ENCODE measurements at regions not wholly inside any gene's neighbourhood (a gene's known extent, or its start where the extent isn't known, plus 50 kb on each side); places are given as distances from the start of the nearest gene placed in this dataset.

DNA sequence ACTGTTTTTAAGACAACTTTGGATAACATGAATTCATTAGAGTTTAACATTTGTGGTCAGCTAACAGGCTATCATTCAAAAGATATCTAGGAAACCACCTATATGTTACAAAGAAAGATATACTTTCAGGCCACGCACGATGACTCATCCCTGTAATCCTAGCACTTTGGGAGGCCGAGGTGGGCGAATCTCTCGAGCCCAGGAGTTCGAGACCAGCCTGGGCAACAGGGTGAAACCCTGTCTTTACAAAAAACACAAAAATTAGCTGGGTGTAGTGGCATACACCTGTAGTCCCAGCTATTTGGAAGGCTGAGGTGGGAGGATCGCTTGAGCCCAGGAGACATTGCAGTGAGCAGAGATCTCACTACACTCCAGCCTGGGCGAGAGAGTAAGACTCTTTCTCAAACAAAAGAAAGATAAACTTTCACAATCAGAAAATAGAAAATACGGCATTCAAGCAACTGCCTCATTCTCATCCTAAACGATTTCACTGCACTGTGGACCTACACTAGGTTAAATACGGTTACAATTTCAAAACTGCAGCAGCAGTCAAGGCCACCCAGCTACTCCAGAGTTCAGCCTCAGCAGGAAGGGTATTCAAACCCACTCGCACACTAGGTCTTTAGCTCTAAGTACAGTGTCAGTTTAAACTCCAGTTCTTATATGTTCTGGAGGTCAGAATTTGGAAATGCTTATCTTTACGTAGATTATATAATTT is 250.0 kb upstream of the SLC39A10 start:
- TF ChIP-seq, protein P1, sequence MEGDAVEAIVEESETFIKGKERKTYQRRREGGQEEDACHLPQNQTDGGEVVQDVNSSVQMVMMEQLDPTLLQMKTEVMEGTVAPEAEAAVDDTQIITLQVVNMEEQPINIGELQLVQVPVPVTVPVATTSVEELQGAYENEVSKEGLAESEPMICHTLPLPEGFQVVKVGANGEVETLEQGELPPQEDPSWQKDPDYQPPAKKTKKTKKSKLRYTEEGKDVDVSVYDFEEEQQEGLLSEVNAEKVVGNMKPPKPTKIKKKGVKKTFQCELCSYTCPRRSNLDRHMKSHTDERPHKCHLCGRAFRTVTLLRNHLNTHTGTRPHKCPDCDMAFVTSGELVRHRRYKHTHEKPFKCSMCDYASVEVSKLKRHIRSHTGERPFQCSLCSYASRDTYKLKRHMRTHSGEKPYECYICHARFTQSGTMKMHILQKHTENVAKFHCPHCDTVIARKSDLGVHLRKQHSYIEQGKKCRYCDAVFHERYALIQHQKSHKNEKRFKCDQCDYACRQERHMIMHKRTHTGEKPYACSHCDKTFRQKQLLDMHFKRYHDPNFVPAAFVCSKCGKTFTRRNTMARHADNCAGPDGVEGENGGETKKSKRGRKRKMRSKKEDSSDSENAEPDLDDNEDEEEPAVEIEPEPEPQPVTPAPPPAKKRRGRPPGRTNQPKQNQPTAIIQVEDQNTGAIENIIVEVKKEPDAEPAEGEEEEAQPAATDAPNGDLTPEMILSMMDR (IDR thresholded peaks at IDR 0.05), result no peak
- TF ChIP-seq ZFX (IDR thresholded peaks at IDR 0.05; ENCODE audit: borderline replicate concordance), result no peak

All from 22Rv1 (cell line).